GM12878 (cell line): ENCODE measurements at regions not wholly inside any gene's neighbourhood (a gene's known extent, or its start where the extent isn't known, plus 50 kb on each side); places are given as distances from the start of the nearest gene placed in this dataset.

ENCODE experiments used
- GABPA ChIP-seq: IDR thresholded peaks from 2 replicates; pipeline ENCODE4 v1.6.1; 2014; ENCODE audit warnings: antibody characterized with exemption, low read depth, mild to moderate bottlenecking, inconsistent platforms
- JUND ChIP-seq: IDR thresholded peaks from 2 replicates; pipeline ENCODE4 v1.6.1; 2012; ENCODE audit warnings: low read depth, mild to moderate bottlenecking, low read length, improper control_type of control experiment, moderate library complexity
- TF ChIP-seq, protein P1 (sequence below): IDR thresholded peaks from 2 replicates; pipeline ENCODE4 v1.6.1; 2012; ENCODE audit warnings: low read length, inconsistent platforms

DNA sequence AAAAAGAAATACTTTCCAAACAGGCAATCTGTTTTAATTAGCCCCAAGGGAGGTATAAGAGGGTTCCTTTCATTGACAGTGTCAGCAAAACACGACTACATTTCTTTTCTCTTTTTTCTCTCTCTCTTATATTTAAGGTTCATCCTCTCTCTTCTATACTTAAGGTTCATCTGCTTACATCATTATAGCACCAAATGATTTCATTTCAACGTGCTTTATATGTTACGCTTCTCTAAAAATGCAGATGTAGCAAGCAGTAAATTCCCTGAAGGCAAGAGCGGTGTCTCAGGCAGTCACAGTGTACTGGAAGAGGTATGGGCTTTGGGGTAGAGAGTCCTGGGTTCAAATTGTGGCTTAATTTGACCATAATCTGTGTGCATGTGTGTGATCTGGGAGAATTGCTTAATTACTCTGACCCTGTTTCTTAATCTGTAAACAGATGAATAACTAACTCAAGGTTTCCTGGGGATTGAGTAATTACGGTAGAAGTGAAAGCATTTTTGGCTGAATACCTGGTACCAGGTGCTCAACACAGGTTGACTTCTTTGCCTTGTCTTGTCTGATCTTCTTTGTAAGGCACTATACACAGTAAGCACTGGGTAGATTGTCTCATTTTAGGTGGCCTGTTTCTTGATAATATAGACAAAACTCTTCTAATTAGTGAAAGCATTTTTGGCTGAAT is 180.8 kb downstream of the SPRY1 start:
- TF ChIP-seq, protein P1, sequence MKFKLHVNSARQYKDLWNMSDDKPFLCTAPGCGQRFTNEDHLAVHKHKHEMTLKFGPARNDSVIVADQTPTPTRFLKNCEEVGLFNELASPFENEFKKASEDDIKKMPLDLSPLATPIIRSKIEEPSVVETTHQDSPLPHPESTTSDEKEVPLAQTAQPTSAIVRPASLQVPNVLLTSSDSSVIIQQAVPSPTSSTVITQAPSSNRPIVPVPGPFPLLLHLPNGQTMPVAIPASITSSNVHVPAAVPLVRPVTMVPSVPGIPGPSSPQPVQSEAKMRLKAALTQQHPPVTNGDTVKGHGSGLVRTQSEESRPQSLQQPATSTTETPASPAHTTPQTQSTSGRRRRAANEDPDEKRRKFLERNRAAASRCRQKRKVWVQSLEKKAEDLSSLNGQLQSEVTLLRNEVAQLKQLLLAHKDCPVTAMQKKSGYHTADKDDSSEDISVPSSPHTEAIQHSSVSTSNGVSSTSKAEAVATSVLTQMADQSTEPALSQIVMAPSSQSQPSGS, result no peak
- TF ChIP-seq GABPA (no peak), JUND (no peak)
